Gastroesophageal sphincter (tissue), 3 donors: ENCODE measurements at regions not wholly inside any gene's neighbourhood (a gene's known extent, or its start where the extent isn't known, plus 50 kb on each side); places are given as distances from the start of the nearest gene placed in this dataset.

Experiments
- EP300 ChIP-seq: sonication (generic); formaldehyde crosslinking; IDR thresholded peaks from one replicate; pipeline ENCODE4 v1.6.1; 2017; ENCODE audit warnings: antibody characterized with exemption, mild to moderate bottlenecking
- POLR2A ChIP-seq, 2 donors: fragments of 450-650 bp; IDR thresholded peaks; one replicate each; pipeline ENCODE4 v1.6.1; 2017; ENCODE audit warnings: antibody characterized with exemption in 2 of 2, mild to moderate bottlenecking in 2 of 2, moderate library complexity in 1 of 2
- POLR2AphosphoS5 ChIP-seq: sonication (generic); formaldehyde crosslinking; IDR thresholded peaks from one replicate; pipeline ENCODE4 v1.6.1; 2017; ENCODE audit warnings: antibody characterized with exemption
- TF ChIP-seq, protein P1 (sequence below), 4 experiments: fragments of 200-600 bp in 2 of 4; fragments of 450-650 bp in 2 of 4; sonication (generic) in 1 of 4; IDR thresholded peaks; one replicate each; pipeline ENCODE4 v1.5.1; 2017 to 2019; ENCODE audit warnings: antibody characterized with exemption in 4 of 4, mild to moderate bottlenecking in 2 of 4, moderate library complexity in 2 of 4

DNA sequence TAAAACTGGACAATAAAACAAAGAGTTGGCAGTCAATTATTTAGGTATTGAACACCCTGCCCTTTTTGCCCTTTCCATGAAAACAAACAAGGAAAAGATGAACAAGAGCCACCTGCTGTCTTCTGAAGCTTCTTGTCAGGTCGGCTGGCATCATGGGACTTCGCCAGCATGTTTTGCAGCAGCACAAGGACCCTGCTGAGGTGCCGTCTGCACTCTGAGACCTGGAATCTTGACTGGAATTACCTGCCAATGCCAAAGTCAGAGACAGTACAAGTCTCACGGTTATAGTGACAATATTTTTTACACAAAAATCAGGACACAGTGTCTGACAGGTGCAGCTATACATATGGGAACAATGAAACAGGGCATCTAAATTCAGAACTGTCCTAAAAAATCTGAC, 284.5 kb downstream of the GASK1B start:
- TF ChIP-seq, protein P1, sequence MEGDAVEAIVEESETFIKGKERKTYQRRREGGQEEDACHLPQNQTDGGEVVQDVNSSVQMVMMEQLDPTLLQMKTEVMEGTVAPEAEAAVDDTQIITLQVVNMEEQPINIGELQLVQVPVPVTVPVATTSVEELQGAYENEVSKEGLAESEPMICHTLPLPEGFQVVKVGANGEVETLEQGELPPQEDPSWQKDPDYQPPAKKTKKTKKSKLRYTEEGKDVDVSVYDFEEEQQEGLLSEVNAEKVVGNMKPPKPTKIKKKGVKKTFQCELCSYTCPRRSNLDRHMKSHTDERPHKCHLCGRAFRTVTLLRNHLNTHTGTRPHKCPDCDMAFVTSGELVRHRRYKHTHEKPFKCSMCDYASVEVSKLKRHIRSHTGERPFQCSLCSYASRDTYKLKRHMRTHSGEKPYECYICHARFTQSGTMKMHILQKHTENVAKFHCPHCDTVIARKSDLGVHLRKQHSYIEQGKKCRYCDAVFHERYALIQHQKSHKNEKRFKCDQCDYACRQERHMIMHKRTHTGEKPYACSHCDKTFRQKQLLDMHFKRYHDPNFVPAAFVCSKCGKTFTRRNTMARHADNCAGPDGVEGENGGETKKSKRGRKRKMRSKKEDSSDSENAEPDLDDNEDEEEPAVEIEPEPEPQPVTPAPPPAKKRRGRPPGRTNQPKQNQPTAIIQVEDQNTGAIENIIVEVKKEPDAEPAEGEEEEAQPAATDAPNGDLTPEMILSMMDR (IDR thresholded peaks at IDR 0.05), result no peak
- TF ChIP-seq EP300 (no peak), POLR2A (IDR thresholded peaks at IDR 0.05) (no peak), POLR2AphosphoS5 (no peak)
